ENCODE measurements at regions not wholly inside any gene's neighbourhood (a gene's known extent, or its start where the extent isn't known, plus 50 kb on each side); places are given as distances from the start of the nearest gene placed in this dataset.

DNA sequence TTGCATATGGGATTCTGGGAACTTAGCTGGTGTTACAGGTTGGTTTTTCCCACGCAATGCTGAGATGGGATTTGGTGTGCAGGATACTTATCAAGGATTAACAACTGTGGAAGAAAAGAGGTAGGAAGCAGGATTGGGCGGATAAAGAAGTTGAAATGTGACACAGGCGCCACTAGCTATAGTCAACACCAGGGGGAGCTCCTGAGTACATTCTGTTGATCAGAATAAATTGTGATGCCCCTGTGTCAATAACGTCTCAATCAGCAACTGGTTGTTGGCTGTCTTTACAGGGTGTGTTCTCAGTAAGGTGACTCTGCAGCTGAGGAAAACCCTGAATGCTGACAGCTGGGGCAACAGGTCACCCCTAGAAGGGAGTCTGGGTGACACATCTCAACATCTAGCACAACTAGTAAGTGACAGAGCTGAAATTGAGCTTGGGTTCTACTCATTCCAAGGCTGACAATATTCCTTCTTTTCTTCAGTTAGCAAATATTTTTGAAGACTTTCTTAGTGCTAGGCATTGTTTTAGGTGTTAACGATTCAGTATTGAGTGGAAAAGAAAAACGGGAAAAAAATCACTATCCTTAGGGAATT, 143.0 kb downstream of the ARL6IP6 start:
- DNase-seq: no peak

DNA sequence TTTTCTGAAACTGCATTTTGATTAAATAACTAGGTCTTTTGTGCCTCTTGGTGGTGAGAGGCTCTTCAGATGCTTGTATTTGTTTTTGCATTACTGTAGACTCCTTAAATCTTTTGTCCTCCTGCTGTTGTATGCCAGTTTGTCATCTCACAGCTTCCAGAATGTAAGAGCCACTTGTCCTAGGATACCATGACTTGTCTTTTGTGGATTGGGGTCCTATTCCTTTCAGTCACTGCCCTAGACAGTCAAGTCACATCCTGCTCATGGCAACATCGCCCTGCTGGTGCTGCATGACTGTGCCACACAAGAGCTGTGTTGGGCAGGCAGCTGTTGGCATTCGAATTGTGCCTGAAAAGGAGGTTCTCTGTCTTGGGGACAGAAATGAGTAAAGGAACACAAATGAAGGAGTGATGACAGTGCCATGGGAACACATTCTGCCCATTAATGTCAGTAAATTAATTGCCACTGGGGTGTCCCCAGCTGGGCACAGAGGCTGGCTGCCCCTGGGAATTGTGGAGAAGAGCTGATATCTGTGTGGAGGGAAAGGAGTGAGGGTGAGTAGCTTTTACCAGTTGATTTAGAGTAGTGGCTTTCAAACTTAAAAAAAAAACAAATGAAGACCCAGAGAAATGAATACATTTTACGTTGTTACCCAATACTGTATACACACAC, 140.3 kb downstream of the ARL6IP6 start:
- no peak for DNase-seq

DNA sequence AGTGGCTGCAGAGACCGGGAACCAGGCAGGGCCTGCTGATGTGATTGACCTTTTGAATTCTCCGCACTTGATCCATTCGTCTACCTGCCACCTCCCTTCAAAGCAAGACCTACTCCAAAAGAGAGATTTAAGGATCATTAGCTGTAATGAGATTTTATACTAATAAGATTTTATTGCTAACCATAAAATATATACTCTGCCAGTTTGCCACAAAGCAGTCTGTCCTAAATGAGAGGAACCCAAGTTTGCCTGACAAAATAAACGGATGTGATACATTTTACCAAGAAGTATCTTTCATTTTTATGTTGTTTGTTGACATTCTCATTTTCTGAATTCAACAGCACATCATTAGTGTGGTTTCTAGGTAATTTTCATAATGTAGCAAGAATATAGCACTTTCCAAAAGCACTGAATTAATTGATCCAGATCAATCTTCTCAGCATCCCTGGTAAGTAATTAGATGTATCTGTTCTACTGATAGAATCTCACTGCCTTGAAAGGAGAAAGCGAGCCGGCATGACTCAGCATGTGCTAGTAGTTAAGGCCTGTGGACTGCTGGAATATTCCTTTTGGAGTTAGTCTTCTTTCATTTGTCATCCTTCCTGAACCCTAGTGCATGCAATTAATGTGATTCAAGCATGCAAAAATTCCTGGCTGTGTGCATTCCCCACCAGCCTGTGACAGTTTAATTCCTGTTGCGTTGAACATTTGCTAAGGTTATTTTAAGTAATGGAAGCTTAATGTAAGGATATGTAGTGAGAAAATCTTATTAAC, 128.5 kb downstream of the ARL6IP6 start:
- DNase-seq: no peak

DNA sequence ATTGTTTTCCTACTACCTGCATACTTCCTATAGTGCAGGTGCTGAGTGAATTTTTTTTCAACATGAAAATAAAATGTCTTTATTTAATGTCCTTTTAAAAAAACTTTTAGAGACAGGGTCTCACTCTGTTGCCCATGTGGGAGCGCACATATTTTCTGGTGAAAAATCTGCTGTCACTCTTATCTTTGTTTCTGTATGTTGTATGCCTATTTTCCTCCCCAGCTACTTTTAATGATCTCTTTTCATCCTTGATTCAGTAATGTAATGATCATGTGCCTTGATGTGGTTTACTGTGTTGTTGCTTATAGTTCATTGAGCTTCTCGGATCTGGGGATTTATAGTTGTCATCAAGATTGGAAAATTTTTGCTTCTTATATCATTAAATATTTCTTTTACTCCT, 117.3 kb downstream of the ARL6IP6 start:
- DNase-seq: no peak

DNA sequence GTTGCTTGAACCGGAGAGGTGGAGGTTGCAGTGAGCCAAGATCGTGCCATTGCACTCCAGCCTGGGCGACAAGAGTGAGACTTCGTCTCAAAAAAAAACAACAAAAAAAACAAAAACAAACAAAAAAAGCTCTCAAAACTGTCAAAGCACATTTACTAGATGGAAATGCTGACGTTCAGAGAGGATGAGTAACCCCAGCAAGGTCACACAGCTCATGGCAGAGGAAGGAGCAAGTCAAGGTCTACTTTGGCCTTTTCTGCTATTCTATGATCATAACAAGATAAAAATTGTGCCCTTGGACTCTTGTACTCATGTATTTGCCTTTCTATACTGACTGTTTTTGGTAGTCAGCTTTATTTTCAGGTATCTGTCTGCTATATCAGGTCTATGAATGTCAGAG, 109.5 kb downstream of the ARL6IP6 start:
- no peak for DNase-seq

DNA sequence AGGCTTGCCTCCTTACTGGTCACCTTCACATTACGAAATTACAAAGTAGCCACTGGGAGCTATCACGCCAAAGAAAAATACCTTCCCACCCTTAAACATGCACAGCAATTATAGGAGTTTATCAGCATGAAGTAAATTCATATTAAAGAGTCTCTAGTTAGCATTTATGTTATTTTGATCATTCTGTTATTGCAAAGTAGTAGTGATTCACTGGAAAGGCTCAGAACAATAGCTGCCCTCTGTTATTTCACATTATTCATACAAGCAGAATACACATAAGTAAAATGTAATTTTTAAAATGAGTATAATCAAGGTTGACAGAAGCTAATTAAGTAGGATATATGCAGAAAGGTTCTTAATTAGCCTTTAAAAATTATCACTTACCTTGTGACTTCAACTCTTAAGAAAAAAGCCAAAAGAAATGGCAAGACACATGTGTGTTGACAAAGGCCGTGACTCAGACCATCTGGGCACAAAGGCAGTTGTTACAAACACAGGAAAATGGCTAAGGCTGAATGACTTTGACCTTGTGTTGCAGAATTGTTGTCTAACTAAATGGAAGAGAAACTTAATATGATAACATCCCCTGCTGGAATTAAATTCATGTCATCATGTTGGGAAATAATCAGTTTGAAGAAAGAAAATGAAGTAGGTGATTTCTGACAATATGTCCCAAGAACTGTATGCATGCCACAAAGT, 108.3 kb downstream of the ARL6IP6 start:
- no peak for DNase-seq

DNA sequence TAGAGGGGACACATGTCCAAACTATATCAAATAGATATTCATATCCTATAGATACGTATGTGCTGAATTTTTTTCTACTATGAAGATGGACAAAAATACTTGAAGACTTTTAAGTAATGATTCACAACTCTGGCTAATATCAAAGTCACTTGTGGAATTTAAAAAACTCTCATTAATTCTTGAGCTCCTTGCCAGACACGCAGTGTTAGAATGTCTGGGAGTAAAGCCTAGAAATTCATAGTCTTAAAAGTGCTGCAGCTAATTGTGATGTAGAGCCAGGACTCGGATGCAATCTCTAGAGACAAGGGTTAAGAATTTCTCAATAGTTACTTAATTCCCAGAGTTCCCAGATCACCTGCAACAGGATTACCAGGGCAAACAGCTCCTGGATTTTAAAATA, 107.4 kb downstream of the ARL6IP6 start:
- DNase-seq: no peak

DNA sequence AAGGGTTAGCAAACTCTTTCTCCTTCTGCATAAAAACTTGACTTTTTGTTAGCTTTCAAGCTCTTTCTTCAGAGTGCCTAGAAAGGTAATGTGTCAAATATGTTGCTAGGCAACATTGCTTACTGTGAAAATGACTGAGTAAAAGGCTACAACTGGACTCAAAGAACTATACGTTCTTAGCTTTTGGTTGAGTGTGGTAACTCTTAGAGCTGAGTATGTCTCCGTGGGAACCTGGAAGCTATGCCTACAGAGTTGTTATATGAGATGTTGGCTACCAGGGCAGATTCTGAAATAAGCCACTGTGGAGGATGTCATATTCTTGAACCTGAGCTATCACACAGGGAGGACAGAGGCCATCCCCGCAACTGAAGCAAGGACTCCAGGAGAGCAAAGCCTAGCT, 105.5 kb downstream of the ARL6IP6 start:
- DNase-seq: no peak

DNA sequence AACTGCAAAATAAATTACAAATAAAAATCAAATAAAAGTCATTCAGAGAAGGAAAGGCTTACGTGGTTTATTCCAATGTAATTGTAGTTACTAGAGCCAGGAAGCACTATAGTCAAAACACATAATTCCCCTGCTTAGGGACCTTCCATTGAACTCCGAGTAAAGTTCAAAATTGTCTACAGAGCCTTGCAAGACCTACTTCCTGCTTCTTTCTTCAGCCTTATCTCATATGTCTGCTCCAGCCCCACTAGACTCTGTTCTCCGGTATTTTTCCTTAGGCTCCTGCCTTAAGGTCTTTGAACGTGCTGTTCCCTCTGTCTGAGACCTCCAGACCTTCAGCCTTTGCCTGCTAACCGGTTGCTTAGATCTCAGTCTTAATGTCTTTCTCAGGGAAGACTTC, 104.3 kb downstream of the ARL6IP6 start:
- DNase-seq: no peak

DNA sequence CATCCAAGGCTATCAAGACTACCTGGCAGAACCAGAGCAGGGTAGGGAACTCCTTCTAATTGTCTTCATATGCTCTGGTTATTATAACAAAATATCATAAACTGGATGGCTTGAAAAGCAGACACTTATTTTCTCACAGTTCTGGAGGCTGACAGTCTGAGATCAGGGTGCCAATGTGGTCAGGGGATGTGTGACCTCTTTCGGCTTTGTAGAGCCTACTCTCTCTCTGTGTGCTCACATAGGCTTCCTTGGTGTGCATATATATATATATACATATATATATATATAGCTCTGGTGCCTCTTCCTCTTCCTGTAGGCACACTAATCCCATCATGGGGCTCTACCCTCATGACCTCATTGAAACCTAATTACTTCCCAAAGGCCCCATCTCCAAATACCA, 101.6 kb downstream of the ARL6IP6 start:
- DNase-seq: no peak

DNA sequence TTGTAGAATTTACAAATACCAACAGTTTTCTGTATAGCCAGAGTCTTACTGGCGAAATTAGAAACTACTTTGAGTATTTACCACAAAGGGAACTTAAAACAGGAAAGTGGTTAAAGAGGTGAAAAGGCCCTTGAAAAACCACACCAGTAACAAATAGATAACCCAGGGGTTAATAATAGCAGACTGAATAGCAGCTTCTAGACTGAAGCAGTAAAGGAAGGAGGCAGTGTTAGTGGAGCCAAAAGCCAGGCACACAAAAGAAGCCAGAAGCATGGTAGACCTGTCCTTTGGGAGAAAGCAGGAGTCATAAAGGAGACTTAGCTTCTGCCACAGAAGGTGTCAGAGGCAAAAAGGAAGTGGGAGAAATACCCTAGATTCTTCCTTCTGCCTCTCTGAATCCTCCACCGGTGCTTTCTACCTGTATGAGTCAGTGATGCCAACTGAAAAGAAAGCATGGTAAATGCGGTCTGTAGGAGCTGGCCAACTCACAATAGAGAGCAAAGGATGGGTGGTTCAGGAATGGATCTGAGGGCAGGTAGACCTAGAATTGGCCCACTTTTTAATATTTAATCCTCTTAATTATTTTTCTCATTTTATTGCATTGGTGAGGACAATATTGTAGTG, 97.3 kb downstream of the ARL6IP6 start:
- DNase-seq: no peak

DNA sequence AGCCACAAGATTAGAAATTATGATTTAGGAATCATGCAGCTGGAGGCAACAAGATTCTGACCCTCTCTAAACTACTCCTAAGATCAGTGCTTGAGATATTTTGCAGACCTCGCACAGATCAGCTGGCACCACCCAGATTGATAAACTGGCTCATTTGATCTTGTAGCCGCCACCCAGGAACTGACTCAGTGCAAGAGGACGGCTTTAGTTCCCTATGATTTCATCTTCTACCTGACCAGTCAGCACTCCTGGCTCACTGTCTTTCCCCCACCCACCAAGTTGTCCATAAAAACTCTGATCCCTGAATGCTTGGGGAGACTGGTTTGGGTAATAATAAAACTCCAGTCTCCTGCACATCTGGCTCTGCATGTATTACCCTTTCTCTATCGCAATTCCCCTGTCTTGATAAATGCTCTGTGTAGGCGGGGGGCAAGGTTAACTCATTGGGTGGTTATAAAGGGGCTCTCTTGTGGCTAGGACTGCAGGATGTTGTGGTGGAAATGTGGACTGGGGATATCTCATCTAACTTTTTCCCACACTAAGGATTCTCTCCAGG, 96.1 kb downstream of the ARL6IP6 start:
- no peak for DNase-seq

DNA sequence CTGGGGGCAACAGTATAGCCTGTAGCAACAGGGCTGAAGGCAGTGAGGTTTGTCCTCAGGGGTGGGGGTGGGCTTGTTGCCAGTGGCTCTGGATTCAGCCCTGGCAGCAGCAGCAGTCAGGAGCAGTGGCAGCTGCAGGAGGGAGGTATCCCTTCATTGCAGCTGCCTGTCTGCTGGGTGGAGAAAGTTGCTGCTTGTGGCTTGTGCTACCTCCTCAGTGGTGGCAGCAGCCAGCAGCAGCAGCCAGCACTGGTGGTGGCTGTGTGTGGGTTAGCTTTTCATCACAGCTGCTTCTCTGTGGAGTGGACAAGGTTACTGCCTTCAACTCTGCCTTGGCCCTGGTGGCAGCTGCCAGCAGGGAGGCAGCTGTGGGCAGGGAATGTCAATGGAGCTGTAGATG, 94.9 kb downstream of the ARL6IP6 start:
- no peak for DNase-seq
